ENCODE measurements at regions not wholly inside any gene's neighbourhood (a gene's known extent, or its start where the extent isn't known, plus 50 kb on each side); places are given as distances from the start of the nearest gene placed in this dataset.

- Histone ChIP-seq H2AFZ (ENCODE audit: low read length) (no peak overlapping the region), H3K4me1 (ENCODE audit: insufficient read depth, low read length, poor library complexity, severe bottlenecking) (peaks cover 6% of the 10 kb centered on the region), H3K9me2 (replicated peaks; ENCODE audit: low read depth, low read length) (no peaks in the 10 kb centered on the region), H3K9ac (ENCODE audit: low read depth, low read length, poor library complexity, severe bottlenecking) (no peak overlapping the region), H3K36me3 (ENCODE audit: insufficient read depth, low read length) (no peaks in the 10 kb centered on the region), H3K9me3 (ENCODE audit: insufficient read depth, low read depth, low read length) (no peaks in the 10 kb centered on the region), H3K4me2 (ENCODE audit: low read depth, low read length, poor library complexity, severe bottlenecking) (no peak overlapping the region), H3F3A (ENCODE audit: low read depth) (no peaks in the 10 kb centered on the region), H4K20me1 (ENCODE audit: insufficient read depth, low read length, poor library complexity, severe bottlenecking) (no peaks in the 10 kb centered on the region), H3K27me3 (ENCODE audit: insufficient read depth, low read length, poor library complexity, severe bottlenecking) (no peaks in the 10 kb centered on the region), H3K79me2 (ENCODE audit: insufficient read depth, low read length) (no peaks in the 10 kb centered on the region), H3K4me3 (ENCODE audit: low read length, poor library complexity, severe bottlenecking) (no peak overlapping the region)
- TF ChIP-seq, protein P1, sequence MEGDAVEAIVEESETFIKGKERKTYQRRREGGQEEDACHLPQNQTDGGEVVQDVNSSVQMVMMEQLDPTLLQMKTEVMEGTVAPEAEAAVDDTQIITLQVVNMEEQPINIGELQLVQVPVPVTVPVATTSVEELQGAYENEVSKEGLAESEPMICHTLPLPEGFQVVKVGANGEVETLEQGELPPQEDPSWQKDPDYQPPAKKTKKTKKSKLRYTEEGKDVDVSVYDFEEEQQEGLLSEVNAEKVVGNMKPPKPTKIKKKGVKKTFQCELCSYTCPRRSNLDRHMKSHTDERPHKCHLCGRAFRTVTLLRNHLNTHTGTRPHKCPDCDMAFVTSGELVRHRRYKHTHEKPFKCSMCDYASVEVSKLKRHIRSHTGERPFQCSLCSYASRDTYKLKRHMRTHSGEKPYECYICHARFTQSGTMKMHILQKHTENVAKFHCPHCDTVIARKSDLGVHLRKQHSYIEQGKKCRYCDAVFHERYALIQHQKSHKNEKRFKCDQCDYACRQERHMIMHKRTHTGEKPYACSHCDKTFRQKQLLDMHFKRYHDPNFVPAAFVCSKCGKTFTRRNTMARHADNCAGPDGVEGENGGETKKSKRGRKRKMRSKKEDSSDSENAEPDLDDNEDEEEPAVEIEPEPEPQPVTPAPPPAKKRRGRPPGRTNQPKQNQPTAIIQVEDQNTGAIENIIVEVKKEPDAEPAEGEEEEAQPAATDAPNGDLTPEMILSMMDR (conservative IDR thresholded peaks at IDR 0.05; ENCODE audit: low read length), result no peak
Measured at GRCh38 chr2:105541189-105542050, 142.6 kb upstream of the FHL2 start.

- Histone ChIP-seq H4K20me1 (ENCODE audit: insufficient read depth, low read length, poor library complexity, severe bottlenecking) (no peaks in the 10 kb centered on the region), H3K4me2 (ENCODE audit: low read depth, low read length, poor library complexity, severe bottlenecking) (no peak overlapping the region), H3K9me2 (replicated peaks; ENCODE audit: low read depth, low read length) (no peaks in the 10 kb centered on the region), H3K79me2 (ENCODE audit: insufficient read depth, low read length) (no peaks in the 10 kb centered on the region), H3K9me3 (ENCODE audit: insufficient read depth, low read depth, low read length) (no peaks in the 10 kb centered on the region), H3K4me1 (ENCODE audit: insufficient read depth, low read length, poor library complexity, severe bottlenecking) (no peaks in the 10 kb centered on the region), H3K27me3 (ENCODE audit: insufficient read depth, low read length, poor library complexity, severe bottlenecking) (no peaks in the 10 kb centered on the region), H2AFZ (ENCODE audit: low read length) (no peak overlapping the region), H3K4me3 (ENCODE audit: low read length, poor library complexity, severe bottlenecking) (no peak overlapping the region), H3K9ac (ENCODE audit: low read depth, low read length, poor library complexity, severe bottlenecking) (no peak overlapping the region), H3F3A (ENCODE audit: low read depth) (no peaks in the 10 kb centered on the region), H3K36me3 (ENCODE audit: insufficient read depth, low read length) (no peaks in the 10 kb centered on the region)
- TF ChIP-seq EZH2phosphoT487 (IDR thresholded peaks at IDR 0.05; ENCODE audit: borderline replicate concordance), result no peak
- TF ChIP-seq, protein P1 (conservative IDR thresholded peaks at IDR 0.05; ENCODE audit: low read length), result no peak
Measured at GRCh38 chr2:105540642-105541041, 141.8 kb upstream of the FHL2 start.

DNA sequence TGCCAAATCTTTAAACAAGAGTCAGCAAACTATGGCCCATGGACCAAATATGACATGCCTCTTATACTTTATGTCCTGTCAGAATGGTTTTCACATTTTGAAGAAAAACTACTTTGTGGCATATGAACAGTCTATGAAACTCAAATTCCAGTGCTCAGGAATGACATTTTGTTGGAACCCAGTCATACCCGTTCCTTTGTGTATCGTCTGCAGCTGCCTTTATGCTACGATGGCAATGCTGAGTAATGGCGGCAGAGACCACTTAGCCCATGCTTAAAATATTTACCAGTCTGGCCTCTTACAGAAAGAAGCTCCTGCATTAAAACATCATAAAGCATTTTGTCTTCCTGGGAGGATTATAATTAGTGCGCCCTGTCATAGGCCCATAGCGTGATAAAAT, 140.5 kb upstream of the FHL2 start:
- no peak overlapping the region for H3K9ac ChIP-seq (ENCODE audit: low read depth, low read length, poor library complexity, severe bottlenecking)
- H3K9me2 ChIP-seq (replicated peaks; ENCODE audit: low read depth, low read length), result no peaks in the 10 kb centered on the region
- H3K27me3 ChIP-seq (ENCODE audit: insufficient read depth, low read length, poor library complexity, severe bottlenecking), result no peaks in the 10 kb centered on the region
- no peaks in the 10 kb centered on the region for H3K79me2 ChIP-seq (ENCODE audit: insufficient read depth, low read length)
- no peaks in the 10 kb centered on the region for H3F3A ChIP-seq (ENCODE audit: low read depth)
- H2AFZ ChIP-seq (ENCODE audit: low read length), result no peak overlapping the region
- no peaks in the 10 kb centered on the region for H3K36me3 ChIP-seq (ENCODE audit: insufficient read depth, low read length)
- H3K4me3 ChIP-seq (ENCODE audit: low read length, poor library complexity, severe bottlenecking), result no peak overlapping the region
- no peak for TF ChIP-seq EZH2phosphoT487 (IDR thresholded peaks at IDR 0.05; ENCODE audit: borderline replicate concordance)
- TF ChIP-seq, protein P1 (conservative IDR thresholded peaks at IDR 0.05; ENCODE audit: low read length), result no peak
- H3K4me2 ChIP-seq (ENCODE audit: low read depth, low read length, poor library complexity, severe bottlenecking), result no peak overlapping the region
- no peaks in the 10 kb centered on the region for H3K4me1 ChIP-seq (ENCODE audit: insufficient read depth, low read length, poor library complexity, severe bottlenecking)
- H3K9me3 ChIP-seq (ENCODE audit: insufficient read depth, low read depth, low read length), result no peaks in the 10 kb centered on the region
- no peaks in the 10 kb centered on the region for H4K20me1 ChIP-seq (ENCODE audit: insufficient read depth, low read length, poor library complexity, severe bottlenecking)
